GM21381 (cell line): ENCODE measurements at regions not wholly inside any gene's neighbourhood (a gene's known extent, or its start where the extent isn't known, plus 50 kb on each side); places are given as distances from the start of the nearest gene placed in this dataset.
"Not testable (repeated sequence)": the region's sequence is repeated elsewhere in the genome, so short reads cannot be mapped to it uniquely, and the experiment has no call there.

ENCODE experiments used
- ATAC-seq: cut with Tn5 transposase; IDR thresholded peaks from one replicate; pipeline ENCODE4 v1.9.1; 2021; ENCODE audit warnings: mild to moderate bottlenecking, moderate library complexity; ENCODE audit not compliant: unreplicated experiment

DNA sequence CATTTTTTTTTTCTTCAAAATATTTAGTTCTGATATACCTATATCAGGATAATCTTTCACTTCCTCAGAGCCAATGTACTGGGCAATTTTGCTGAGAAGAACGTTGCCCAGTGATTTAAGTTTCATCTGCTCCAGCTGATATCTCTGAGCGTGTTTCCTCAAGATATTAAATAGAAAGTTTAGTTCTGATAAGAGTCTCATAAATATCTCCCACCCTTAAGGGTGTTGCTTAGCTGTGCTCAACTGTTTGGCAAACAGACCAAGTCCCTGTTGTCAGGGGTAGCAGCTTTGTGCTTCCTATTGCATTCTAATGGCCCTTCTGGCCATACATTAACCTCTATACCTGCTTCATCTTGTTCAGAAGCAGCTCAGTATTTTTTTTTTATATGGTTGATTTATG lies 84.7 kb upstream of the GPR141 start:
- ATAC-seq: no peak

DNA sequence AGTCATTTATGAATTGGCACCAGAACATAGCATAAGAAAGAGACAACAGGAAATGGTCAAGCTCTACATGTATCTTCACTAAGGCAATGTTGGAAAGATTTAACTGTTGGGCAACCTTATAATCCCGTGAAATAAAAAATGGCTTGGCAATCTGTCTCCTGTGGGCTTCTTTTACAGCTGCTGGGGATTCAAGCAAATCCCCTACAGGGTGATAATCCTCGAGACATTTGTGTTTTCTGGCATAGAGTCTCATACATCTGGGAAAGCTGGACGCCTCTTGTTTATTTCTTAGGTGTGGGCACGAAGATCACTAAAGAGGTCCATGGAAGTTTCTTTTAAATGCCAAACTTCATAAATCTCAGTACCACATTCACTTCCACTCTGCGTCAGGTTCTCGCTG lies 82.2 kb upstream of the GPR141 start:
- no peak for ATAC-seq

DNA sequence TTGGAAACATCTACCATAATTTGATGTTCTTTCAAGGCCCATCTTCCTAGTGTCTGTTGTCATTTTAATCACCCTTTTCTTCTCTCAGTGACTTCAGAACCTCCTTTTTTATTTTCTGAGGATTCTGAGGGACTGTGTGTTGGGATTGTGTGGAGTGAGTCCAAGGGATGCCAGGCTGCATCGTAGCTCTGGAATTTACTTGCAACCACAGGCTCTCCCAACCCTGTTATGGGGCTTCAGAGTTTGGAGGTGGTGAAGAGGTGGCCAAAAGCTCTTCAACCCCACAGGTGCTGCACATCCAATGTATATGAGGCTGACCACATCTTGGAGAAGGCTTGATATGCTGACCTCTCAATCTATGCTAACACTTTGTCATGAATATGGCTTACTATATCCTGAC lies 79.5 kb upstream of the GPR141 start:
- no peak for ATAC-seq

DNA sequence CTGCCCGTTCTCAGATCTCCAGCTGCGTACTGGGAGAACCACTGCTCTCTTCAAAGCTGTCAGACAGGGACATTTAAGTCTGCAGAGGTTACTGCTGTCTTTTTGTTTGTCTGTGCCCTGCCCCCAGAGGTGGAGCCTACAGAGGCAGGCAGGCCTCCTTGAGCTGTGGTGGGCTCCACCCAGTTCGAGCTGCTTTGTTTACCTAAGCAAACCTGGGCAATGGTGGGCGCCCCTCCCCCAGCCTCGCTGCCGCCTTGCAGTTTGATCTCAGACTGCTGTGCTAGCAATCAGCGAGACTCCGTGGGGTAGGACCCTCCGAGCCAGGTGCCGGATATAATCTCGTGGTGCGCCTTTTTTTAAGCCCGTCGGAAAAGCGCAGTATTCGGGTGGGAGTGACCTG lies 66.2 kb upstream of the GPR141 start:
- ATAC-seq: not testable (repeated sequence)

DNA sequence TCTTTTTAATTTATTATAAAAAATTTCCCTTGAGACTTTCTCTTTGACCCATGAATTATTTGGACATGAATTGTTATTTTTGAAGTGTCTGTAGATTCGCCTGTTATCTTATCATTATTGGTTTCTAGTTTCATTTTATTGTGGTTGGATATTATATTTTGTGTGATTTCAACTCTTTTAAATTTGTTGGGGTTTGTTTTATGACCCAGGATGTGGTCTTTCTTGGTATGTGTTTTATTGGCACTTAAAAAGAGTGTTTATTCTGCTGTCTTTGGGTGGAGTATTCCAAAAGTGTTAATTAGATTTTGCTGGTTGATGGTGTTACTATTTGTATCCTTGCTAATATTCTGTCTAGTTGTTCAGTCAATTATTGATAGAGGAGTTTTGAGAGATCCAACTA lies 50.5 kb upstream of the GPR141 start:
- ATAC-seq: no peak
